Testis (tissue), 2 donors: ENCODE measurements at regions not wholly inside any gene's neighbourhood (a gene's known extent, or its start where the extent isn't known, plus 50 kb on each side); places are given as distances from the start of the nearest gene placed in this dataset.

Source experiments
- POLR2A ChIP-seq: fragments of 450-650 bp; IDR thresholded peaks from one replicate; pipeline ENCODE4 v1.6.1; 2017; ENCODE audit warnings: antibody characterized with exemption, mild to moderate bottlenecking, moderate library complexity
- TF ChIP-seq, protein P1 (sequence below), 3 experiments: fragments of 450-650 bp in 2 of 3; fragments of 200-600 bp in 1 of 3; sonication (generic) in 1 of 3; IDR thresholded peaks; one replicate each; pipeline ENCODE4 v1.5.1; 2016 to 2019; ENCODE audit warnings: antibody characterized with exemption in 3 of 3, mild to moderate bottlenecking in 2 of 3, moderate library complexity in 1 of 3

DNA sequence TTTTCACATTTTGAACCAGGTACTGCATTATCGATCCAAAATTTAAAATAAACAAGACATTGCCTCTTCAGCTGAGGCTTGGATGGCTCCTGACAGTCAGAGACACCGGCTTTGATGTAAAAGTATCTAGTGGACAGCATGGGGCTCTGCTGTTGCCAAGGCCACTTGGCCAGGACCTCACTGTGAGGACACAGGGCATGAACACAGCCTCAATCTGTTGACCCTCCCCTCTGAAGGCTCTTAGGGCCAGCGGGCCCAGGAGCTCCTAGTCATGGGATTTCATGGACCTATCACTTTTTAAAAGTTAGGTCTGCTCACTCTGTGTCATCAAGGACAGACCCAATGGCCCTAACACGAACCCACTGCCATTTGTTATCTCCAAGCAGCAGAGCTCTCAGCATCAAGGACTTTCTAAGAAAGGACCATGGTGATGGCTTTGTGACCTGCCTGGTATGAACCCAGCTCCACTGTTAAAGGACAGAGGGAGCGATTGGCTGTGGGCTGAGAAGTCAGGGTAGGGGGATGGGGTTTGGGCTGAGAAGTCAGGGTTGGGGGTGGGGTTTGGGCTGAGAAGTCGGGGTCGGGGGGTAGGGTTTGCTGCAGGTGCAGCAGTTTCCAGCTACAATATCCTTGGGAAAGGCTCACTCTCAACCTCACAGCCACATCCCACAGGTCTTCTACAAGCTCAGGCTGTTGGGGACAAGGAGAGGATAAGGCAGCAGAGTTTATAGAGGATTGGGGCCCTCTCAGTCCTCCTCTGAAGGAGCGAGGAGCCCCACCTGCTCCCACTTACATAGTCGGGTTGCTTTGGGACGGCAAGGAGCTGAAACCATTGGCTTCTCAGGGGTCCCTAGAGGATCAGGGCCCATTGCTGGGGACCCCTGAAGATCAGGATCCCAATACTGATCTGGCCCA is 146.8 kb downstream of the BARX1 start:
- TF ChIP-seq, protein P1, sequence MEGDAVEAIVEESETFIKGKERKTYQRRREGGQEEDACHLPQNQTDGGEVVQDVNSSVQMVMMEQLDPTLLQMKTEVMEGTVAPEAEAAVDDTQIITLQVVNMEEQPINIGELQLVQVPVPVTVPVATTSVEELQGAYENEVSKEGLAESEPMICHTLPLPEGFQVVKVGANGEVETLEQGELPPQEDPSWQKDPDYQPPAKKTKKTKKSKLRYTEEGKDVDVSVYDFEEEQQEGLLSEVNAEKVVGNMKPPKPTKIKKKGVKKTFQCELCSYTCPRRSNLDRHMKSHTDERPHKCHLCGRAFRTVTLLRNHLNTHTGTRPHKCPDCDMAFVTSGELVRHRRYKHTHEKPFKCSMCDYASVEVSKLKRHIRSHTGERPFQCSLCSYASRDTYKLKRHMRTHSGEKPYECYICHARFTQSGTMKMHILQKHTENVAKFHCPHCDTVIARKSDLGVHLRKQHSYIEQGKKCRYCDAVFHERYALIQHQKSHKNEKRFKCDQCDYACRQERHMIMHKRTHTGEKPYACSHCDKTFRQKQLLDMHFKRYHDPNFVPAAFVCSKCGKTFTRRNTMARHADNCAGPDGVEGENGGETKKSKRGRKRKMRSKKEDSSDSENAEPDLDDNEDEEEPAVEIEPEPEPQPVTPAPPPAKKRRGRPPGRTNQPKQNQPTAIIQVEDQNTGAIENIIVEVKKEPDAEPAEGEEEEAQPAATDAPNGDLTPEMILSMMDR (IDR thresholded peaks at IDR 0.05) = no peak
- no peak for TF ChIP-seq POLR2A
